GM23248 (cell line): ENCODE measurements at regions not wholly inside any gene's neighbourhood (a gene's known extent, or its start where the extent isn't known, plus 50 kb on each side); places are given as distances from the start of the nearest gene placed in this dataset.

Source experiments
- DNase-seq: peaks from one replicate; pipeline ENCODE4 v3.0.0-alpha.2; 2015
- H2AFZ ChIP-seq: fragments of 200-600 bp; sonication (generic); 2 replicates; pipeline ENCODE4 v1.6.1; 2016; ENCODE audit warnings: antibody characterized with exemption
- H3F3A ChIP-seq: fragments of 200-600 bp; sonication (generic); 2 replicates; pipeline ENCODE4 v1.6.1; 2016; ENCODE audit warnings: mild to moderate bottlenecking, antibody characterized with exemption, mixed run types; ENCODE audit not compliant: insufficient read depth
- H3K27ac ChIP-seq: fragments of 200-600 bp; sonication (generic); 2 replicates; pipeline ENCODE4 v1.5.1; 2016; ENCODE audit warnings: mild to moderate bottlenecking
- H3K27me3 ChIP-seq: fragments of 200-600 bp; sonication (generic); replicated peaks from 2 replicates; pipeline ENCODE4 v1.6.1; 2016; ENCODE audit warnings: mild to moderate bottlenecking; ENCODE audit not compliant: insufficient read depth
- H3K36me3 ChIP-seq: fragments of 200-600 bp; sonication (generic); 2 replicates; pipeline ENCODE4 v1.6.1; 2016; ENCODE audit warnings: low read depth, mild to moderate bottlenecking
- H3K4me1 ChIP-seq: fragments of 200-600 bp; sonication (generic); 2 replicates; pipeline ENCODE4 v1.6.1; 2016; ENCODE audit warnings: mild to moderate bottlenecking; ENCODE audit not compliant: insufficient read depth
- H3K4me2 ChIP-seq: fragments of 200-600 bp; sonication (generic); one replicate; pipeline ENCODE4 v1.6.1; 2016; ENCODE audit warnings: mild to moderate bottlenecking; ENCODE audit not compliant: unreplicated experiment
- H3K4me3 ChIP-seq: fragments of 200-600 bp; sonication (generic); 2 replicates; pipeline ENCODE4 v1.5.1; 2016; ENCODE audit warnings: mild to moderate bottlenecking
- H3K79me2 ChIP-seq: fragments of 200-600 bp; sonication (generic); 2 replicates; pipeline ENCODE4 v1.6.1; 2016; ENCODE audit warnings: mild to moderate bottlenecking; ENCODE audit not compliant: insufficient read depth
- H3K9ac ChIP-seq: fragments of 200-600 bp; sonication (generic); 2 replicates; pipeline ENCODE4 v1.6.1; 2016; ENCODE audit warnings: mild to moderate bottlenecking
- H3K9me2 ChIP-seq: fragments of 200-600 bp; sonication (generic); 2 replicates; pipeline ENCODE4 v1.6.1; 2016; ENCODE audit warnings: mixed run types, mild to moderate bottlenecking, moderate library complexity; ENCODE audit not compliant: insufficient read depth
- H3K9me3 ChIP-seq: fragments of 200-600 bp; sonication (generic); one replicate; pipeline ENCODE4 v1.6.1; 2017; ENCODE audit warnings: low read depth
- H4K20me1 ChIP-seq: fragments of 200-600 bp; sonication (generic); 2 replicates; pipeline ENCODE4 v1.6.0; 2016; ENCODE audit not compliant: insufficient read depth
- EZH2 ChIP-seq: fragments of 200-600 bp; sonication (generic); IDR thresholded peaks from 2 replicates; pipeline ENCODE4 v1.6.1; 2018; ENCODE audit warnings: antibody characterized with exemption, mild to moderate bottlenecking; ENCODE audit not compliant: insufficient read depth, poor library complexity, severe bottlenecking
- EZH2phosphoT487 ChIP-seq: fragments of 200-600 bp; sonication (generic); IDR thresholded peaks from 2 replicates; pipeline ENCODE4 v1.6.1; 2018; ENCODE audit warnings: antibody characterized with exemption, moderate library complexity, mild to moderate bottlenecking, low read depth; ENCODE audit not compliant: insufficient read depth
- WGBS, 2 experiments: methylation state at CpG; one replicate each; pipeline ENCODE4 v1.1.6; 2015 to 2017; ENCODE audit warnings: low lambda C conversion rate in 2 of 2, low coverage in 1 of 2; ENCODE audit errors: missing lambda C conversion rate in 2 of 2; 5-methylcytosine and 5-hydroxymethylcytosine counted together
- in situ Hi-C: fragments of 300-500 bp; cut with MboI; formaldehyde crosslinking; loops from 2 replicates; pipeline ENCODE4 v1.15.0; 2020

DNA sequence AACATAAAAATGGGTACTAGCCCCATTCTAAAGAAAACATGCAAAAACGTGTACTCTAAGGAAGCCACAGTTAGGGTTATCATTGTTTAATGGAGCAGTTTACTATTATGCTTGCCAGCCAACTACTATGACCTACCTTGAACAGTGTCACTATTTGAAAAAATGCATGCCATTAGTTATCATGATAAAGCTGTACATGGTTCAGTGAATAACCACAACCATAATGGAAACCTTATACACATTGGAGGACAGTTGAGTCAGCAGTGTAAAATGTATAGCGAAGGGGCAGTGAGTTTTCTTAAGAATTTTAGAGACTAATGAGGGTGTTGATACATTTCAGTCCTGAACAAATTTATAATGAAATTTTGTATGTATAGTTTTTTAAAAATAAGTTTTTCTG lies 381.9 kb downstream of the GRXCR1 start:
- Histone ChIP-seq H3K4me2 (no peak overlapping the region), H3K4me3 (no peak overlapping the region), H3K27me3 (no peaks in the 10 kb centered on the region), H3K79me2 (no peaks in the 10 kb centered on the region), H3K9me3 (no peaks in the 10 kb centered on the region), H3K4me1 (peaks cover 11% of the 10 kb centered on the region), H3F3A (0 out of 2 replicates have a peak, but pooled peaks cover 9% of the 10 kb centered on the region), H3K9me2 (no peaks in the 10 kb centered on the region), H3K27ac (no peak overlapping the region), H2AFZ (no peak overlapping the region), H4K20me1 (no peaks in the 10 kb centered on the region), H3K36me3 (no peaks in the 10 kb centered on the region), H3K9ac (no peak overlapping the region)
- TF ChIP-seq EZH2 (no peak), EZH2phosphoT487 (no peak)
- no peak for DNase-seq
- WGBS, 2 experiments, result 45 to 48% methylated on average over 2 of the region's 2 CpGs
- in situ Hi-C loops, result no loop called here

DNA sequence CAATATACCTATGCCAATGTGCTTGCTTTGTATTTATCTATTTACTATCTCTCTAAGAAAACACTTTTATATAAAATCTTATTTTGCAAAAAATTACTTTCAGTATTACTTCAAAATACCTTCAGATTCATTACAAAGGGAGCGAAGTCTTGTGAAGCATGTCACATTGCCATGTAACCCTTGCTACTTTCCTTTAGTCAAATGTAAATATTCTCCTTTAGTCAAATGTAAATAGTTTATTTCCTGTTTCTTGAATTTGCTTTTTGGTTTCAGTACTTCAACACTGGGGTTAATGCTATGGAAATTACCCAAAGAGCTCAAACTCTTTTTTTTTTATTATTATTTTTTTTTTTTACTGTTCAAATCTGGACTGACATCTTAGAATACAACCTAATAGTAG lies 383.3 kb downstream of the GRXCR1 start:
- H2AFZ ChIP-seq, result no peak overlapping the region
- no peaks in the 10 kb centered on the region for H3K9me3 ChIP-seq
- WGBS, 2 experiments, result 97 to 98% methylated on average over 1 of the region's 1 CpG
- H3K36me3 ChIP-seq, result no peaks in the 10 kb centered on the region
- no peak for TF ChIP-seq EZH2phosphoT487
- no peak for TF ChIP-seq EZH2
- no peak for DNase-seq
- H3K4me2 ChIP-seq, result no peak overlapping the region
- in situ Hi-C loops, result no loop called here
- H3K4me1 ChIP-seq, result peaks cover 11% of the 10 kb centered on the region
- no peak overlapping the region for H3K4me3 ChIP-seq
- H3K27ac ChIP-seq, result no peak overlapping the region
- no peaks in the 10 kb centered on the region for H3K27me3 ChIP-seq
- no peaks in the 10 kb centered on the region for H4K20me1 ChIP-seq
- H3K79me2 ChIP-seq, result no peaks in the 10 kb centered on the region
- no peaks in the 10 kb centered on the region for H3K9me2 ChIP-seq
- H3F3A ChIP-seq, result 0 out of 2 replicates have a peak, but pooled peaks cover 9% of the 10 kb centered on the region
- H3K9ac ChIP-seq, result no peak overlapping the region

DNA sequence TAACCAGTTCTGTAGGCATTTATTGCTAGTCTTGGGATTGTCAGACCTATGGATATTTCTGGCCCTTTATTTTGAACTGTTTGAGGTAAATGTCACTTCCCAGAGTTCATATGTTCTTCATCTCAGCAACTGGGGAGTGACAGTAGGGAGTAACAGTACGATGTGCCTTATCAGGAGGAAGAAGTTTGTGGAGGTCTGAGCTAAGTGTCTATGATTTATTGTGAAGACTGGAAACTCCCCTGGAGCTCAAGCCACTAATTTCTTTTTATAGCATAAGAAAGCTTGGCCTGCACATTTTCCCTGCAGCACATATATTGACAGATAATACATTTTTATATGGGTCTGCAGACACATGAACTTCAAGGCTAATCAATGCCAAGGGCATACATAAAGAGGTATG lies 383.8 kb downstream of the GRXCR1 start:
- Histone ChIP-seq H3K4me2 (no peak overlapping the region), H2AFZ (no peak overlapping the region), H3K36me3 (no peaks in the 10 kb centered on the region), H3K4me1 (peaks cover 11% of the 10 kb centered on the region), H3K27ac (no peak overlapping the region), H3K9me2 (no peaks in the 10 kb centered on the region), H3K79me2 (no peaks in the 10 kb centered on the region), H3K27me3 (no peaks in the 10 kb centered on the region), H3F3A (0 out of 2 replicates have a peak, but pooled peaks cover 9% of the 10 kb centered on the region), H3K4me3 (no peak overlapping the region), H4K20me1 (no peaks in the 10 kb centered on the region), H3K9ac (no peak overlapping the region), H3K9me3 (no peaks in the 10 kb centered on the region)
- WGBS, 2 experiments, result 15 to 18% methylated on average over 1 of the region's 1 CpG
- DNase-seq, result no peak
- TF ChIP-seq EZH2phosphoT487 (no peak), EZH2 (no peak)
- in situ Hi-C loops, result no loop called here

DNA sequence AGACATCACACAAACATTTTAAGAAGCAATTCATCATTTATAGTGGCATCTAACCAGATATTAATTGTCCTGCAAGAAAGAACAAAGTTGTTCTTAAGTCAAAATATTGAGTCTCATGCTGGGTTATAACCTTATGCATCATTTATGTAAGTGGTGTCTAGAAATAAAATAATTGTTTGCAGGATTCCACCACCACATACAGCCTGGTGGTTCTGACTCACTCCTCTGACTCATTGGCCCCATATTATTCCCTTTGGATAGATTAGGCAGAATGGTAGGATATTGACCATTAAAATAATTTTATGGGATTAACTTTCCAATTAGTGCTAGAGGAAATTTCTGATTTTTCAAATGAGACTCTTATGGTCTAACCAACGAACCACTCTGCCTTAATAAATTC lies 384.5 kb downstream of the GRXCR1 start:
- no peak overlapping the region for H3K4me2 ChIP-seq
- in situ Hi-C loops, result no loop called here
- no peaks in the 10 kb centered on the region for H4K20me1 ChIP-seq
- no peak for TF ChIP-seq EZH2
- no peak for TF ChIP-seq EZH2phosphoT487
- DNase-seq, result peak; percentile 72
- no peak overlapping the region for H3K4me3 ChIP-seq
- no peaks in the 10 kb centered on the region for H3K79me2 ChIP-seq
- 0 to 8% methylated on average over 1 of the region's 1 CpG for WGBS, 2 experiments
- no peaks in the 10 kb centered on the region for H3K27me3 ChIP-seq
- no peaks in the 10 kb centered on the region for H3K9me3 ChIP-seq
- H3K36me3 ChIP-seq, result no peaks in the 10 kb centered on the region
- no peak overlapping the region for H3K9ac ChIP-seq
- H2AFZ ChIP-seq, result no peak overlapping the region
- H3F3A ChIP-seq, result 0 out of 2 replicates have a peak, but pooled peaks cover 9% of the 10 kb centered on the region
- no peak overlapping the region for H3K27ac ChIP-seq
- H3K4me1 ChIP-seq, result peaks cover 11% of the 10 kb centered on the region
- H3K9me2 ChIP-seq, result no peaks in the 10 kb centered on the region

GRCh38 chr4:43282534-43282933 lies 390.0 kb downstream of the GRXCR1 start:
- Histone ChIP-seq H2AFZ (no peak overlapping the region), H3K27ac (no peak overlapping the region), H3K9me3 (no peaks in the 10 kb centered on the region), H3K36me3 (no peaks in the 10 kb centered on the region), H3K9ac (no peak overlapping the region), H3K9me2 (no peaks in the 10 kb centered on the region), H3F3A (no peaks in the 10 kb centered on the region), H3K4me1 (peaks cover 8% of the 10 kb centered on the region), H4K20me1 (no peaks in the 10 kb centered on the region), H3K4me2 (no peak overlapping the region), H3K79me2 (no peaks in the 10 kb centered on the region), H3K27me3 (no peaks in the 10 kb centered on the region), H3K4me3 (no peak overlapping the region)
- TF ChIP-seq EZH2phosphoT487 (no peak), EZH2 (no peak)
- WGBS, 2 experiments, result 43 to 65% methylated on average over 1 of the region's 1 CpG
- no peak for DNase-seq
- in situ Hi-C loops, result no loop called here
